GM12878 (cell line): ENCODE measurements at regions not wholly inside any gene's neighbourhood (a gene's known extent, or its start where the extent isn't known, plus 50 kb on each side); places are given as distances from the start of the nearest gene placed in this dataset.
"Not testable (repeated sequence)": the region's sequence is repeated elsewhere in the genome, so short reads cannot be mapped to it uniquely, and the experiment has no call there.

Experiments used
- ATAC-seq: fragments of 200-7000 bp; cut with Tn5 transposase; 3 replicates; pipeline ENCODE4 v1.9.1; 2020; ENCODE audit warnings: mild to moderate bottlenecking, moderate library complexity
- BruUV-seq: library from RNA; stranded (reverse); fragments of 400-500 nt; replicated peaks from 2 replicates; lab custom pipeline; 2021; lab: Mats Ljungman, UMichigan
- CTCF ChIA-PET: fragments of 300-600 bp; sonication (Branson Sonifier 250); formaldehyde crosslinking; extraction: SDS; loops from one replicate; lab custom pipeline; 2021; ENCODE audit warnings: inconsistent platforms; lab: Yijun Ruan, JAX
- POLR2A ChIA-PET: fragments of 350-600 bp; formaldehyde crosslinking; extraction: SDS; loops from one replicate; lab custom pipeline; 2021; ENCODE audit warnings: inconsistent platforms; lab: Charles Lee
- RAD21 ChIA-PET: fragments of 300-600 bp; sonication (Branson Sonifier 250); formaldehyde crosslinking; loops from one replicate; lab custom pipeline; 2023; ENCODE audit warnings: antibody characterized with exemption; ENCODE audit not compliant: unreplicated experiment; lab: Charles Lee
- SMC1A ChIA-PET: fragments of 300-600 bp; sonication (Branson Sonifier 250); formaldehyde crosslinking; loops from one replicate; lab custom pipeline; 2023; ENCODE audit not compliant: unreplicated experiment, uncharacterized antibody; lab: Charles Lee
- DNase-seq: peaks from one replicate; pipeline ENCODE4 v3.0.0-alpha.2; 2011; ENCODE audit warnings: low read depth, low spot score
- FAIRE-seq: peaks from 3 replicates; lab custom pipeline; 2011; peaks lifted over from hg19 to GRCh38; lab: Jason Lieb, UNC
- H2AFZ ChIP-seq: 2 replicates; pipeline ENCODE4 v1.6.0; 2011; ENCODE audit warnings: low read depth, low read length, control low read depth; ENCODE audit not compliant: control insufficient read depth
- H3K27ac ChIP-seq: 2 replicates; pipeline ENCODE4 v1.5.1; 2011; ENCODE audit warnings: control low read depth; ENCODE audit not compliant: control insufficient read depth, insufficient read depth
- H3K27me3 ChIP-seq, 2 experiments: replicated peaks in 1 of 2; 2 replicates each; pipeline versions ENCODE4 v1.6.0 to v1.6.1; 2011; ENCODE audit warnings: low read length in 1 of 2; ENCODE audit not compliant: control insufficient read depth in 2 of 2, insufficient read depth in 2 of 2
- H3K36me3 ChIP-seq, 2 experiments: 2 replicates each; pipeline ENCODE4 v1.5.1; 2011; ENCODE audit warnings: low read length in 1 of 2; ENCODE audit not compliant: control insufficient read depth in 2 of 2, insufficient read depth in 2 of 2
- H3K4me1 ChIP-seq: 2 replicates; pipeline ENCODE4 v1.6.1; 2011; ENCODE audit warnings: mild to moderate bottlenecking, low read length, moderate library complexity, mixed read lengths; ENCODE audit not compliant: control insufficient read depth, insufficient read depth
- H3K4me2 ChIP-seq: 2 replicates; pipeline ENCODE4 v1.6.0; 2011; ENCODE audit warnings: control low read depth; ENCODE audit not compliant: control insufficient read depth, insufficient read depth
- H3K4me3 ChIP-seq: fragments of 200-600 bp; sonication (generic); 2 replicates; pipeline ENCODE4 v1.5.1; 2016
- H3K79me2 ChIP-seq: 2 replicates; pipeline ENCODE4 v1.6.0; 2011; ENCODE audit warnings: low read length; ENCODE audit not compliant: control insufficient read depth, insufficient read depth
- H3K9ac ChIP-seq: 2 replicates; pipeline ENCODE4 v1.8.0; 2011; ENCODE audit warnings: low read length, control low read depth, mixed read lengths; ENCODE audit not compliant: control insufficient read depth, insufficient read depth
- H3K9me3 ChIP-seq: replicated peaks from 3 replicates; pipeline ENCODE4 v1.5.1; 2011; ENCODE audit warnings: mild to moderate bottlenecking, low read length; ENCODE audit not compliant: control insufficient read depth, insufficient read depth
- H4K20me1 ChIP-seq: 2 replicates; pipeline ENCODE4 v1.6.0; 2011; ENCODE audit not compliant: control insufficient read depth, insufficient read depth
- WGBS: methylation state at CpG from one replicate; pipeline ENCODE4 v1.1.6; 2016; ENCODE audit warnings: low lambda C conversion rate; ENCODE audit not compliant: insufficient replicate concordance, insufficient coverage; ENCODE audit errors: missing lambda C conversion rate; 5-methylcytosine and 5-hydroxymethylcytosine counted together
- in situ Hi-C: fragments of 300-500 bp; cut with MboI; formaldehyde crosslinking; loops from 9 replicates; pipeline ENCODE4 v1.14.3; 2018; ENCODE audit warnings: mixed read lengths
- intact Hi-C: fragments of 100-400 bp; cut with micrococcal nuclease; formaldehyde crosslinking; loops from one replicate; pipeline ENCODE4 v1.14.2; 2022; ENCODE audit not compliant: unreplicated experiment

DNA sequence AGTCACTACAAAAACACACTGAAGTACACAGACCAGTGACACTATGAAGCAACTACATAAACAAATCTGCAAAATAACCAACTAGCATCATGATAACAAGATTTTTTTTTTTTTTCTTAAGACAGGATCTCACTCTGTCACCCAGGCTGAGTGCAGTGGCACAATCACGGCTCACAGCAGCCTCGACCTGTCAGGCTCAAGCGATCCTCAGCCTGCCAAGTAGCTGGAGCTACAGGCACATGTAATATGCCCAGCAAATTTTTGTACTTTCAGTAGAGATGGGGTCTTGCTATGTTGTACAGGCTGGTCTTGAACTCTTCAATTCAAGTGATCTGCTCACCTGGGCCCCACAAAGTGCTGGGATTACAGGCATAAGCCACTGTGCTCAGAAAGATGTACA, 140.5 kb downstream of the GOLGA6L6 start:
- H3K4me1 ChIP-seq, BruUV-seq, H3K27me3 ChIP-seq, H3K9ac ChIP-seq, H3K79me2 ChIP-seq, SMC1A ChIA-PET, H2AFZ ChIP-seq, H3K4me2 ChIP-seq, FAIRE-seq, H3K27ac ChIP-seq, H3K9me3 ChIP-seq, intact Hi-C loops, H3K4me3 ChIP-seq, H4K20me1 ChIP-seq, POLR2A ChIA-PET, RAD21 ChIA-PET, H3K36me3 ChIP-seq, DNase-seq, ATAC-seq, in situ Hi-C loops: not testable (repeated sequence)
- 35% methylated on average over 3 of the region's 3 CpGs for WGBS
- CTCF ChIA-PET: interaction anchor here (1.0 kb wide), 1 partner anchor 1822 kb away, joined by 3 read pairs; no protein-coding TSS in a partner anchor

GRCh38 chr15:20398680-20399079, 142.9 kb downstream of the GOLGA6L6 start:
- intact Hi-C loops: not testable (repeated sequence)

GRCh38 chr15:20388161-20388560, 153.4 kb downstream of the GOLGA6L6 start:
- H3K4me1 ChIP-seq, H3K9me3 ChIP-seq, FAIRE-seq, H3K4me2 ChIP-seq, H3K79me2 ChIP-seq, H3K27ac ChIP-seq, H4K20me1 ChIP-seq, BruUV-seq, H3K27me3 ChIP-seq, intact Hi-C loops, CTCF ChIA-PET, H3K4me3 ChIP-seq, SMC1A ChIA-PET, H3K36me3 ChIP-seq, H3K9ac ChIP-seq, POLR2A ChIA-PET, RAD21 ChIA-PET, DNase-seq, H2AFZ ChIP-seq, ATAC-seq: not testable (repeated sequence)
- in situ Hi-C loops: loop anchor here (10.0 kb wide), 1 partner anchor 1867 kb away; no protein-coding TSS in a partner anchor
- 10% methylated on average over 3 of the region's 3 CpGs for WGBS

More at GRCh38 chr15:20398680-20399079, 142.9 kb downstream of the GOLGA6L6 start:
- H3K79me2 ChIP-seq, H3K9me3 ChIP-seq, CTCF ChIA-PET, POLR2A ChIA-PET, H3K4me2 ChIP-seq, H3K36me3 ChIP-seq, H3K4me3 ChIP-seq, DNase-seq, ATAC-seq, H3K9ac ChIP-seq, FAIRE-seq, in situ Hi-C loops, SMC1A ChIA-PET, H4K20me1 ChIP-seq, RAD21 ChIA-PET, H3K27ac ChIP-seq, H2AFZ ChIP-seq, H3K27me3 ChIP-seq, H3K4me1 ChIP-seq, BruUV-seq: not testable (repeated sequence)
- 5% methylated on average over 5 of the region's 5 CpGs for WGBS
